ENCODE measurements at regions not wholly inside any gene's neighbourhood (a gene's known extent, or its start where the extent isn't known, plus 50 kb on each side); places are given as distances from the start of the nearest gene placed in this dataset.
A peak's percentile ranks its signal among the peaks of the same experiment; 100 is the strongest.

DNA sequence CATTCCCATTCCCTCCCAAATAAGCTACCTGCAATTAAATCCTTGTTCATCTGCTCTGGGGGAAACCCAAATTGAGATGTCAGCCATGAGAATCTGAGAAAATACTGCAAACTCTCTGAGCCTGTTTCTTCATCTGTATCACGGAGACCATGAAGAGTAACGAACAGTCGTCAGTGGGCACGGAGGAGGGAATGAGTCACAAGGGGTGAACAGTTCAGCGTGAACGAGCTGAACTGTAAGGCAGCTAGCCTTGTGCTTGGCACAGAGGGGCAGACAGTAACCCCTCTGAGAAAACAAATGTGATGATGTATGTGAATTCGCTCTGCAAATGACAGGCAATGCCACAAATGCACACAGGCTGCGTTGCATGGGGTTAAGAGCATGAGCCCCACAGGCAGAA is 288.7 kb downstream of the FOXO1 start:
- Mint-ChIP-seq H3K4me3 (no peak overlapping the region), H3K9me3 (ENCODE audit: low read depth) (peaks cover 6% of the 10 kb centered on the region), H3K36me3 (peaks cover 8% of the 10 kb centered on the region), H3K4me1 (peaks cover 18% of the 10 kb centered on the region), H3K27me3 (no peaks in the 10 kb centered on the region), H3K27ac (no peak overlapping the region)
- ATAC-seq (peak; percentile 60), DNase-seq (no peak)
- CTCF ChIA-PET, result no interaction called here

DNA sequence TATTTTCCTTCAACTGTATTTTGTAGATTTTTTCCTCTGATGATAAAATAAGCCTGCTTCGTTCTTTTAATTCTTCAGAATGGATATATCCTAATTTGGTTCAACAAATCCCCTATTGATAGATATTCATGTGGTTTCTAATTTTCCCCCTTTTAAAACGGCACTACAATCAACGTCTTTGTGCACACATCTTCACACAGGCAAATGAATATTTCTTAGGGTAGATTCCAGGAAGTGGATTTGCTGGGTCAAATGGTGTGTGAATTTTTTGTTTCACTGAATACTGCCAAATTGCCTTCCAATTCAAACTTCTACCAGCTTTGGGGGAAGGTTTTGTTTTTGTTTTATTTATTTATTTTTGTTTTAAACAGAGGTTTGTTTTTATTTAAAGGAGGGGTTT is 287.2 kb downstream of the FOXO1 start:
- ATAC-seq, result no peak
- peaks cover 2% of the 10 kb centered on the region for H3K9me3 Mint-ChIP-seq (ENCODE audit: low read depth)

DNA sequence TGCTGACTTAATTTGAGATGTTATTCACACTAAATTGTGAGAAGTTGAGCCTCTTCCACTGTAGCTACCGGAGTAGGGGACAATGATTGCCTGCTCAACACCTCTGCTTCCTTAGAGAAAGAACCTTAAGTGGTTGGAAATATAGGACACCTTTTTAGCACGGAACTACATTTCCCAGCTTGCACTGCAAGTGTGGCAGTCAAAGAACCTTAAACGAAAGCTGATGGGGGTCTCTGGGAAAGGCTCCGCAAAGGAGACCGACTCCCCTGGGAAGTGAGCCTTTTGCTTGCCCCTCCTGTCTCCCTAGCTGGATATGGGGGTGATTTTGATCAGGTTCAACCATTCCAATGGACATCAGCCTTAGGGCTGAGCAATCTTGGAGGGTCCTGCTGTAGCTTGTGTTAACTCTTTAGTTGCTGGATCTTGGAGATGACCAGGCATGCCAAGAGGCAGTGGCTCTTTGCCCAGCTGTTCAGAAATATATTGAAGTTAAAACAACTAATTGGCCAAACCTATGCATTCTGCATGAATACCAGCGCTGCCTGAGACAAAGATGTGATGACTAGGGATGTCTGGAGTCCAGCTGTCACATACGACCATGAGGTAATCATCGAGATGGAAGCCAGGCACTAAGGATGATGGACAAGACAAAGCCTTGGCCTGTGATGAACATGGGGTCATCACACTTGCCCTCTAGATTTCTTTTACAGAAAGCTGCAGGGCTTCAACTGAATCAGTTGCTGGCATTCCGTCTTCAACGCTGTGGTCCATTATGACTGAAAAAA is 286.5 kb downstream of the FOXO1 start:
- DNase-seq (no peak), ATAC-seq (no peak)
- no peak overlapping the region for H3K4me3 Mint-ChIP-seq
- H3K4me1 Mint-ChIP-seq, result peaks cover 21% of the 10 kb centered on the region
- no peak overlapping the region for H3K27ac Mint-ChIP-seq
- peaks cover 2% of the 10 kb centered on the region for H3K9me3 Mint-ChIP-seq (ENCODE audit: low read depth)
- peaks cover 3% of the 10 kb centered on the region for H3K36me3 Mint-ChIP-seq
- CTCF ChIA-PET, result interaction anchor here (0.9 kb wide), 1 partner anchor 12 kb away, joined by 3 read pairs; no protein-coding TSS in a partner anchor
- H3K27me3 Mint-ChIP-seq, result no peaks in the 10 kb centered on the region

More for the DNA sequence above, 287.2 kb downstream of the FOXO1 start:
- Mint-ChIP-seq H3K27ac (no peak overlapping the region), H3K4me3 (no peak overlapping the region), H3K36me3 (peaks cover 2% of the 10 kb centered on the region), H3K4me1 (peaks cover 15% of the 10 kb centered on the region), H3K27me3 (no peaks in the 10 kb centered on the region)
- DNase-seq, result no peak
- CTCF ChIA-PET, result no interaction called here

DNA sequence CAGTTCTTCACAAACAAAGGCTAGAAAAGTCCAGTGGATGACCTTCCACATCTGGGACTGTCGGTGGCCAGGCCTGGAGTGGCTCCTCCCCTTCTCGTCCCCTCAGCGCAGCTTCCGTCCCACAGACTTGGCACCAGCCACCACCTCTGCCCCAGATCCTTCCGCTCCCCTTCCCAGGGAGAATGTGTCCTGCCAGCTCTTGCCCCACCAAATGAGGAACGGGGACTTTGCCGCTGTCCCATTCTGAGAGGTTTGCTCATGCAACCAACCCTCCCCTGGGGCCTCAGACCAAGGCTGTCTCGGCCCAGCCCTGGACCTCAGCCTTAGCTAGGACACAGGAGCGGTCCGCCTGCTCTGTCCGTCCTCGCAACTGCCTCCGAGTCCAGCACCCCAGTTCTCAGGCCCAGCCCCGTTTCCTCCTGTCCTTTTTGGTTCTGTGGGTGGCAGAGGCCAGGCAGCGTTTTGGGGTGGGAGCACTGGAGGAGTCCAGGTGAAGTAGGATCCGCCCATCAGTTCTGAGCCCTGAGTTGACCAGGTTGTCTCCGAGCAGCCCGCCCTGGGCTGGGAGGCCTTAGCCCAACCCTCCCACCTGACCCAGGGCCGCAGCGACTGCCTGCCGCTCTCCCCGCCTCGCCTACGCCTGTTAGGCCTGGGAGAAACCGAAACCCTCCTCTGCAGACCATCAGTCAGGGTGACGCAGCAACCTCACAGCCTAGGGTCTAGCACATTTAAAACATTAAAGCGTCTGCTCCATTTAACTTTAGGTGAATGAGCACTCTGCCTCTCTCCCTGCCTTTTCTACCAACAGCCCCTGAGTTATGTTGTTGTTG is 284.3 kb downstream of the FOXO1 start:
- ATAC-seq, result peak; percentile 43
- H3K36me3 Mint-ChIP-seq, result peaks cover 3% of the 10 kb centered on the region

GRCh38 chr13:40383132-40383531 is 283.3 kb downstream of the FOXO1 start:
- ATAC-seq (no peak), DNase-seq (no peak)
- CTCF ChIA-PET, result no interaction called here
- Mint-ChIP-seq H3K9me3 (ENCODE audit: low read depth) (peaks cover 8% of the 10 kb centered on the region), H3K27ac (peak overlapping the region; percentile 66), H3K36me3 (peaks cover 9% of the 10 kb centered on the region), H3K4me3 (no peak overlapping the region), H3K27me3 (no peaks in the 10 kb centered on the region), H3K4me1 (peaks cover 40% of the 10 kb centered on the region)

More for the DNA sequence above, 284.3 kb downstream of the FOXO1 start:
- no peak for DNase-seq
- H3K4me1 Mint-ChIP-seq, result peaks cover 34% of the 10 kb centered on the region
- H3K4me3 Mint-ChIP-seq, result no peak overlapping the region
- H3K27me3 Mint-ChIP-seq, result no peaks in the 10 kb centered on the region
- H3K27ac Mint-ChIP-seq, result no peak overlapping the region
- CTCF ChIA-PET, result interaction anchor here (0.7 to 1.7 kb wide), 2 partner anchors 287 to 439 kb away, joined by 3 to 4 read pairs; no protein-coding TSS in a partner anchor
- peaks cover 2% of the 10 kb centered on the region for H3K9me3 Mint-ChIP-seq (ENCODE audit: low read depth)

DNA sequence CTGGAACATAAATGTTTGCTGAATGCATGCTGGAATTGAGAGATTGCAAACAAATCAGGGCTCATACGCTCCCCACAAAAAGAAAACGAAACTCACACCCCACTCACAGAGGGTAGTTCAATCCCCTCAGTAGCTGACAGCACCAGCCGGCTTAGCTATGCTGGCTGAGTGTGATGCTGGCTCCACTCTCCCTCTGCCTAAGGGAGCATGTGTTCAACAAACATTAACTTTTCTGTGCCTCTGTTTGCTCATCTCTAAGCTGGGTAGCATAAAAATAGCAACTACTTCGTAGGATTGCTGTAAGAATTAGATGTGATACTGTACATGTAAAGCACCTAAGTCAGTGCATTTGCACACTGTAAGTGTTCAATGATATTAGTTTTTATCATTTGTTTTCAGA is 282.6 kb downstream of the FOXO1 start:
- H3K4me1 Mint-ChIP-seq, result peaks cover 45% of the 10 kb centered on the region
- peaks cover 11% of the 10 kb centered on the region for H3K36me3 Mint-ChIP-seq
- CTCF ChIA-PET, result interaction anchor here (0.6 to 1.3 kb wide), 2 partner anchors 315 to 801 kb away, joined by 3 read pairs; no protein-coding TSS in a partner anchor
- peaks cover 5% of the 10 kb centered on the region for H3K9me3 Mint-ChIP-seq (ENCODE audit: low read depth)
- no peaks in the 10 kb centered on the region for H3K27me3 Mint-ChIP-seq
- ATAC-seq (no peak), DNase-seq (no peak)
- H3K4me3 Mint-ChIP-seq, result peak overlapping the region; percentile 7
- H3K27ac Mint-ChIP-seq, result peak overlapping the region; percentile 66

DNA sequence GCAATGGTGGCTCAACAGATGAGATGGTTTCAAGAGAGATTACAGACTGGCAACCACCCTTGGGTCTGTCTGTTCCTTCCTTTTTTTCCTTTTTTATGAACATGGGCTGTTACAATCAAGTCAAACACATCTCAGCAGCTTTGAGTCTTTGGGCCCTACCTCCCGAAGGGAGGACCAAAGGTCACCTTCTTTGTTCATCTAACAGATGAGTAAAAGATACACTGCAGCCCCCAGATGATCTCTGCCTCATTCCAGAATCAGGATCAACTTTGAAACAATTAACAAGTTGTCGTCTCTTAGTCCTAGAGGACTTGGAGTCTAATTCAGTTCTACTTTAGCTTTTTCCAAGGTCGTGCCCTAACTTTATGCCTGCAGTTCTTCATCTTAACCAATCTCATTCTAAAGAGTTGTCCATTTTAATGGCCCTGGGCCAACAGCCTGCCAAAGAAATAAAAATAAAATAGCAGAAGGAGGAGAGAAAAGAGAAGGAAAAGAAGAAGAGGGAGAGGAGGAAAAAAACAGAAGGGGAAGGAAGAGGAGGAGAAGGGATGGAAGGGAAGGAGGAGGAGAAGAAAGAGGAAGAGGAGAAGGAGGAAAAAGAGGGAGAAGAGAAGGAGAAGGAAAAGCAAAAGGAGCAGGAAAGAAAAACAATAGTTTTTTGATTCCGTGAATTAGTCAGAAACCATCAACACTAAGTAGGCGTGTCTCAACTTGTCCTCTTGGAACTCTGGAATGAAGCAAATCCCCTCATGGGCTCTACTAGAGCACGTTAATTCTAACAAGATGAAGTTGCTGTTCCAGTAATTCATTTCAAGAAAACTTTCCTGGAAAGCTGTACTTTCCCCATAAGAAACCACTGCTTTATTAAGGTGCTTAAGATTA is 281.2 kb downstream of the FOXO1 start:
- CTCF ChIA-PET, result interaction anchor here (0.7 to 1.3 kb wide), 2 partner anchors 49 to 316 kb away, joined by 3 read pairs; no protein-coding TSS in a partner anchor
- Mint-ChIP-seq H3K4me1 (peaks cover 56% of the 10 kb centered on the region), H3K27me3 (no peaks in the 10 kb centered on the region), H3K9me3 (ENCODE audit: low read depth) (peaks cover 5% of the 10 kb centered on the region), H3K27ac (no peak overlapping the region), H3K36me3 (peaks cover 11% of the 10 kb centered on the region), H3K4me3 (no peak overlapping the region)
- DNase-seq (no peak), ATAC-seq (no peak)

- ATAC-seq (no peak), DNase-seq (no peak)
- no peak overlapping the region for H3K4me3 Mint-ChIP-seq
- H3K27me3 Mint-ChIP-seq, result no peaks in the 10 kb centered on the region
- peaks cover 5% of the 10 kb centered on the region for H3K9me3 Mint-ChIP-seq (ENCODE audit: low read depth)
- no peak overlapping the region for H3K27ac Mint-ChIP-seq
- CTCF ChIA-PET, result no interaction called here
- peaks cover 60% of the 10 kb centered on the region for H3K4me1 Mint-ChIP-seq
- H3K36me3 Mint-ChIP-seq, result peaks cover 11% of the 10 kb centered on the region
These were observed 280.6 kb downstream of the FOXO1 start for GRCh38 chr13:40385858-40386180.

- Mint-ChIP-seq H3K9me3 (ENCODE audit: low read depth) (peaks cover 5% of the 10 kb centered on the region), H3K27ac (no peak overlapping the region), H3K36me3 (peaks cover 11% of the 10 kb centered on the region), H3K27me3 (no peaks in the 10 kb centered on the region), H3K4me1 (peaks cover 60% of the 10 kb centered on the region), H3K4me3 (no peak overlapping the region)
- CTCF ChIA-PET, result no interaction called here
- no peak for ATAC-seq
- no peak for DNase-seq
These were observed 279.9 kb downstream of the FOXO1 start for GRCh38 chr13:40386586-40386985.

DNA sequence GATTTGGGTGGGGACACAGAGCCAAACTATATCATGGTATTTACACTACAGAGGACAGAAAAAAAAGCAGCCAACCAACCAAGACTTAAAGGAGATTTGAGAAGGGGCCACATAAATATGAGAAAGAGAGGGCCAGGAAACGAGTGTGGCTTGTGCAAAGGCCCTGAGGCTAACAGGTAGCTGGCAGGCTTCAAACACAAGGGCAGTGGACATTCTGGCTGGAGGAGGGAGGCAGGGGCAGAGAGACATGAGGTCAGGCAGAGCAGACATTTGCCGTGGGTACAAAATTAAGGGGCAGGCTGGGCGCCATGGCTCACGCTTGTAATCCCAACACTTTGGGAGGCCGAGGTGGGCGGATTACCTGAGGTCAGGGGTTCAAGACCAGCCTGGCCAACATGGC is 278.7 kb downstream of the FOXO1 start:
- DNase-seq (no peak), ATAC-seq (no peak)
- Mint-ChIP-seq H3K4me1 (peaks cover 57% of the 10 kb centered on the region), H3K4me3 (peak overlapping the region; percentile 40), H3K27me3 (no peaks in the 10 kb centered on the region), H3K9me3 (ENCODE audit: low read depth) (peaks cover 5% of the 10 kb centered on the region), H3K27ac (peak overlapping the region; percentile 78), H3K36me3 (peaks cover 12% of the 10 kb centered on the region)
- CTCF ChIA-PET, result interaction anchor here (1.1 kb wide), 1 partner anchor 20 kb away, joined by 3 read pairs; no protein-coding TSS in a partner anchor

- CTCF ChIA-PET, result interaction anchor here (0.7 to 1.1 kb wide), 2 partner anchors 21 to 279 kb away, joined by 3 read pairs; no protein-coding TSS in a partner anchor
- Mint-ChIP-seq H3K9me3 (ENCODE audit: low read depth) (peaks cover 5% of the 10 kb centered on the region), H3K36me3 (peaks cover 12% of the 10 kb centered on the region), H3K4me3 (peak overlapping the region; percentile 74), H3K4me1 (peaks cover 56% of the 10 kb centered on the region), H3K27ac (peak overlapping the region; percentile 95), H3K27me3 (no peaks in the 10 kb centered on the region)
- DNase-seq, result peak; percentile 96
- ATAC-seq, result peak; percentile 96
These were observed 277.8 kb downstream of the FOXO1 start for GRCh38 chr13:40388617-40389016.

DNA sequence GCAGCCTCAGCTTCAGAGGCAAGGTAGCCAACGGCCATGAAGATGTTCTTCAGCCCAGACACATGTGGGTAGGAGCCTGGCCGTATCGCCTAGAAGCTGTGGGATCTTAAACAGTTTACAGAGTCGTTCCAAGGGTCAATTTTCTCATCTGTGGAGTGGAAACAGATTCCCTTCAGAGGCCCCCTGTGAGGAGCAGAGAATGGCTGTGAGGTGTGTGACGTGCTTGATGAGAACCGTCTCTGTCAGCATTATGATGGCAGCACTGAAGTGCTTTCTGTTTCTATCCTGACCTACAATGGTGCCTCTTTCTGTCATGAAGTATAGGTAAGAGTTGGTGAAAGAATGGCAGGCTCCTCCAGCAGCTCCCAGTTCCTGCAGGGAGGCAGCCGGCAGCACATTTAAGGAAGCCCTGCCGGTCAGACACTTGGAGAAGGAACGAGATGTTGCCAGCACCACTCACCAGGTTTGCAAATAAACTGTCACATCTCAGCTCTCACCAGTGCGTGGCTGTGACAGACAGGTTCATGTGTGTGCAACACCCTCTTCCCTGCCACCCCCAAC is 277.3 kb downstream of the FOXO1 start:
- peak overlapping the region; percentile 95 for H3K27ac Mint-ChIP-seq
- CTCF ChIA-PET, result interaction anchor here (0.7 to 1.3 kb wide), 3 partner anchors 45 to 279 kb away, joined by 3 read pairs; no protein-coding TSS in a partner anchor
- peaks cover 5% of the 10 kb centered on the region for H3K9me3 Mint-ChIP-seq (ENCODE audit: low read depth)
- DNase-seq, result peak; percentile 75
- peak; percentile 79 for ATAC-seq
- peaks cover 12% of the 10 kb centered on the region for H3K36me3 Mint-ChIP-seq
- H3K27me3 Mint-ChIP-seq, result no peaks in the 10 kb centered on the region
- peaks cover 54% of the 10 kb centered on the region for H3K4me1 Mint-ChIP-seq
- peak overlapping the region; percentile 74 for H3K4me3 Mint-ChIP-seq

All from activated CD8-positive, alpha-beta memory T cell treated with anti-CD3 and anti-CD28 coated beads, Interleukin-2, amount 10 ng/mL, durations not matched to agents 7 days and 5 days (primary cell).